Fibroblast of lung (primary cell): ENCODE measurements at regions not wholly inside any gene's neighbourhood (a gene's known extent, or its start where the extent isn't known, plus 50 kb on each side); places are given as distances from the start of the nearest gene placed in this dataset.

Source experiments
- CTCF ChIP-seq, 2 donors: IDR thresholded peaks in 1 of 2; conservative IDR thresholded peaks in 1 of 2; 1 replicate in 1 of 2; 2 replicates in 1 of 2; pipeline ENCODE4 v1.5.1; 2011 to 2012; ENCODE audit warnings: low read length in 2 of 2, control low read depth in 1 of 2, inconsistent platforms in 1 of 2, low read depth in 1 of 2, mild to moderate bottlenecking in 1 of 2
- EZH2 ChIP-seq: IDR thresholded peaks from 2 replicates; pipeline ENCODE4 v1.5.1; 2012; ENCODE audit warnings: low read length, control low read depth, mild to moderate bottlenecking; ENCODE audit errors: missing control alignments

GRCh38 chrX:69236641-69237040 is 71.4 kb upstream of the PJA1 start:
- no peak for TF ChIP-seq CTCF (conservative IDR thresholded peaks at IDR 0.05 in 1 of 2, IDR thresholded peaks at IDR 0.05 in 1 of 2; ENCODE audit: low read depth in 1 of 2, low read length in 2 of 2)
- TF ChIP-seq EZH2 = no peak
